ENCODE measurements at regions not wholly inside any gene's neighbourhood (a gene's known extent, or its start where the extent isn't known, plus 50 kb on each side); places are given as distances from the start of the nearest gene placed in this dataset.
"Not testable (repeated sequence)": the region's sequence is repeated elsewhere in the genome, so short reads cannot be mapped to it uniquely, and the experiment has no call there.

GRCh38 chr20:55160996-55161395, 685.6 kb downstream of the DOK5 start:
- no peak for DNase-seq (ENCODE audit: low spot score)

- no peak for DNase-seq (ENCODE audit: low spot score)
Measured at GRCh38 chr20:55160037-55160436, 684.6 kb downstream of the DOK5 start.

GRCh38 chr20:55159230-55159629, 683.8 kb downstream of the DOK5 start:
- DNase-seq (ENCODE audit: low spot score) = no peak

- DNase-seq (ENCODE audit: low spot score) = no peak
Measured at GRCh38 chr20:55158446-55158845, 683.1 kb downstream of the DOK5 start.

GRCh38 chr20:55155360-55155759, 680.0 kb downstream of the DOK5 start:
- DNase-seq (ENCODE audit: low spot score) = no peak

- DNase-seq (ENCODE audit: low spot score) = no peak
Measured at GRCh38 chr20:55153001-55153645, 677.7 kb downstream of the DOK5 start.

- no peak for DNase-seq (ENCODE audit: low spot score)
Measured at GRCh38 chr20:55151171-55151570, 675.8 kb downstream of the DOK5 start.

GRCh38 chr20:55143601-55144000, 668.2 kb downstream of the DOK5 start:
- DNase-seq (ENCODE audit: low spot score) = no peak

GRCh38 chr20:55142932-55143331, 667.5 kb downstream of the DOK5 start:
- no peak for DNase-seq (ENCODE audit: low spot score)

- DNase-seq (ENCODE audit: low spot score) = no peak
Measured at GRCh38 chr20:55140631-55141030, 665.2 kb downstream of the DOK5 start.

GRCh38 chr20:55139173-55139765, 663.9 kb downstream of the DOK5 start:
- DNase-seq (ENCODE audit: low spot score) = no peak

- no peak for DNase-seq (ENCODE audit: low spot score)
Measured at GRCh38 chr20:55135923-55136322, 660.5 kb downstream of the DOK5 start.

GRCh38 chr20:55132523-55132922, 657.1 kb downstream of the DOK5 start:
- no peak for DNase-seq (ENCODE audit: low spot score)

- DNase-seq (ENCODE audit: low spot score) = not testable (repeated sequence)
Measured at GRCh38 chr20:55117577-55117976, 642.2 kb downstream of the DOK5 start.

GRCh38 chr20:55116598-55116997, 641.2 kb downstream of the DOK5 start:
- no peak for DNase-seq (ENCODE audit: low spot score)

- no peak for DNase-seq (ENCODE audit: low spot score)
Measured at GRCh38 chr20:55103188-55103587, 627.8 kb downstream of the DOK5 start.

- DNase-seq (ENCODE audit: low spot score) = no peak
Measured at GRCh38 chr20:55099251-55099650, 623.9 kb downstream of the DOK5 start.

- no peak for DNase-seq (ENCODE audit: low spot score)
Measured at GRCh38 chr20:55097621-55098020, 622.2 kb downstream of the DOK5 start.

- DNase-seq (ENCODE audit: low spot score) = no peak
Measured at GRCh38 chr20:55095745-55096400, 620.5 kb downstream of the DOK5 start.

- no peak for DNase-seq (ENCODE audit: low spot score)
Measured at GRCh38 chr20:55094353-55094861, 619.0 kb downstream of the DOK5 start.

- no peak for DNase-seq (ENCODE audit: low spot score)
Measured at GRCh38 chr20:55090286-55090685, 614.9 kb downstream of the DOK5 start.

GRCh38 chr20:55086421-55086820, 611.0 kb downstream of the DOK5 start:
- no peak for DNase-seq (ENCODE audit: low spot score)

GRCh38 chr20:55079917-55080316, 604.5 kb downstream of the DOK5 start:
- DNase-seq (ENCODE audit: low spot score) = no peak
